GM21717 (cell line): ENCODE measurements at regions not wholly inside any gene's neighbourhood (a gene's known extent, or its start where the extent isn't known, plus 50 kb on each side); places are given as distances from the start of the nearest gene placed in this dataset.

Source experiments
- ATAC-seq: cut with Tn5 transposase; IDR thresholded peaks from one replicate; pipeline ENCODE4 v1.9.1; 2021; ENCODE audit warnings: mild to moderate bottlenecking, moderate library complexity; ENCODE audit not compliant: unreplicated experiment

- no peak for ATAC-seq
These were observed 360.8 kb downstream of the EPM2A start for GRCh38 chr6:145374570-145374969.

- no peak for ATAC-seq
These were observed 359.8 kb downstream of the EPM2A start for GRCh38 chr6:145375502-145375901.

- ATAC-seq = no peak
These were observed 355.1 kb downstream of the EPM2A start for GRCh38 chr6:145380186-145380585.

GRCh38 chr6:145381941-145382340, 353.4 kb downstream of the EPM2A start:
- ATAC-seq = no peak

GRCh38 chr6:145383428-145383827, 351.9 kb downstream of the EPM2A start:
- ATAC-seq = no peak

GRCh38 chr6:145384503-145384902, 350.8 kb downstream of the EPM2A start:
- no peak for ATAC-seq

GRCh38 chr6:145396499-145396898, 338.8 kb downstream of the EPM2A start:
- ATAC-seq = no peak

GRCh38 chr6:145400508-145400907, 334.8 kb downstream of the EPM2A start:
- no peak for ATAC-seq

GRCh38 chr6:145405006-145405551, 330.2 kb downstream of the EPM2A start:
- ATAC-seq = no peak

GRCh38 chr6:145406783-145407182, 328.5 kb downstream of the EPM2A start:
- no peak for ATAC-seq

- ATAC-seq = no peak
These were observed 319.7 kb downstream of the EPM2A start for GRCh38 chr6:145415616-145416015.

GRCh38 chr6:145420599-145420998, 314.7 kb downstream of the EPM2A start:
- ATAC-seq = no peak

GRCh38 chr6:145423936-145424335, 311.4 kb downstream of the EPM2A start:
- ATAC-seq = no peak

- ATAC-seq = no peak
These were observed 308.1 kb downstream of the EPM2A start for GRCh38 chr6:145427232-145427631.

- no peak for ATAC-seq
These were observed 306.6 kb downstream of the EPM2A start for GRCh38 chr6:145428706-145429105.

- no peak for ATAC-seq
These were observed 293.2 kb downstream of the EPM2A start for GRCh38 chr6:145442110-145442509.

GRCh38 chr6:145445674-145446073, 289.6 kb downstream of the EPM2A start:
- no peak for ATAC-seq

GRCh38 chr6:145451029-145451428, 284.3 kb downstream of the EPM2A start:
- ATAC-seq = no peak

GRCh38 chr6:145453376-145453775, 281.9 kb downstream of the EPM2A start:
- no peak for ATAC-seq

- ATAC-seq = no peak
These were observed 281.3 kb downstream of the EPM2A start for GRCh38 chr6:145454006-145454405.

GRCh38 chr6:145457556-145457955, 277.8 kb downstream of the EPM2A start:
- no peak for ATAC-seq

GRCh38 chr6:145468534-145468933, 266.8 kb downstream of the EPM2A start:
- ATAC-seq = no peak

- ATAC-seq = no peak
These were observed 266.3 kb downstream of the EPM2A start for GRCh38 chr6:145469021-145469420.
